OCI-LY7 (cell line): ENCODE measurements at regions not wholly inside any gene's neighbourhood (a gene's known extent, or its start where the extent isn't known, plus 50 kb on each side); places are given as distances from the start of the nearest gene placed in this dataset.

Experiments
- BruUV-seq: library from RNA; stranded (reverse); fragments of 400-500 nt; replicated peaks from 2 replicates; lab custom pipeline; 2021; lab: Mats Ljungman, UMichigan
- CTCF ChIA-PET: fragments of 300-600 bp; sonication (Branson Sonifier 250); formaldehyde crosslinking; loops from one replicate; lab custom pipeline; 2022; ENCODE audit warnings: antibody characterized with exemption; ENCODE audit not compliant: unreplicated experiment; lab: Charles Lee
- POLR2A ChIA-PET: fragments of 300-600 bp; sonication (Branson Sonifier 250); formaldehyde crosslinking; loops from one replicate; lab custom pipeline; 2022; ENCODE audit warnings: antibody characterized with exemption; lab: Charles Lee
- DNase-seq: peaks from one replicate; pipeline ENCODE4 v3.0.0-alpha.2; 2015; ENCODE audit warnings: low spot score
- H2AFZ ChIP-seq: fragments of 200-600 bp; sonication (generic), shearing (Covaris generic); 2 replicates; pipeline ENCODE4 v1.6.1; 2014; ENCODE audit warnings: mild to moderate bottlenecking, antibody characterized with exemption, low read length, moderate library complexity
- H3K27ac ChIP-seq: fragments of 200-600 bp; sonication (generic); 2 replicates; pipeline ENCODE4 v1.5.1; 2014; ENCODE audit warnings: mixed run types, low read depth, mild to moderate bottlenecking, moderate library complexity, low read length, inconsistent platforms; ENCODE audit not compliant: poor library complexity, severe bottlenecking
- H3K36me3 ChIP-seq: fragments of 200-600 bp; sonication (generic); 2 replicates; pipeline ENCODE4 v1.6.1; 2014; ENCODE audit warnings: mild to moderate bottlenecking, antibody characterized with exemption, low read length, moderate library complexity, mixed read lengths; ENCODE audit not compliant: insufficient read depth
- H3K4me1 ChIP-seq: fragments of 200-600 bp; sonication (generic); 2 replicates; pipeline ENCODE4 v1.5.1; 2014; ENCODE audit warnings: mild to moderate bottlenecking, low read length; ENCODE audit not compliant: insufficient read depth, poor library complexity, severe bottlenecking
- H3K4me2 ChIP-seq: fragments of 200-600 bp; sonication (generic); 2 replicates; pipeline ENCODE4 v1.6.1; 2014; ENCODE audit warnings: mild to moderate bottlenecking, low read length
- H3K4me3 ChIP-seq: fragments of 200-600 bp; sonication (generic); 2 replicates; pipeline ENCODE4 v1.5.1; 2014; ENCODE audit warnings: mild to moderate bottlenecking, low read depth, low read length; ENCODE audit not compliant: poor library complexity, severe bottlenecking
- H3K79me2 ChIP-seq: fragments of 200-600 bp; sonication (generic); 2 replicates; pipeline ENCODE4 v1.6.1; 2016; ENCODE audit warnings: low read depth, mild to moderate bottlenecking, low read length, moderate library complexity, mixed read lengths; ENCODE audit not compliant: insufficient read depth
- H3K9me2 ChIP-seq: fragments of 200-600 bp; sonication (generic); 2 replicates; pipeline ENCODE4 v1.6.1; 2016; ENCODE audit warnings: mild to moderate bottlenecking, low read length, mixed read lengths; ENCODE audit not compliant: insufficient read depth
- H3K9me3 ChIP-seq: fragments of 200-600 bp; sonication (generic); 2 replicates; pipeline ENCODE4 v1.6.1; 2014; ENCODE audit warnings: mild to moderate bottlenecking, mixed run types, low read length, mixed read lengths
- H4K20me1 ChIP-seq: fragments of 200-600 bp; sonication (generic); 2 replicates; pipeline ENCODE4 v1.6.1; 2014; ENCODE audit warnings: mild to moderate bottlenecking, antibody characterized with exemption, low read length, moderate library complexity, mixed read lengths; ENCODE audit not compliant: insufficient read depth
- CTCF ChIP-seq: fragments of 200-600 bp; sonication (generic); conservative IDR thresholded peaks from 2 replicates; pipeline ENCODE4 v1.5.1; 2014; ENCODE audit warnings: mild to moderate bottlenecking, antibody characterized with exemption, low read length, moderate library complexity, mixed read lengths
- EZH2phosphoT487 ChIP-seq: fragments of 200-600 bp; sonication (generic); IDR thresholded peaks from 2 replicates; pipeline ENCODE4 v1.6.1; 2018; ENCODE audit warnings: low read depth, borderline replicate concordance, mild to moderate bottlenecking, mixed run types, antibody characterized with exemption, low read length, moderate library complexity, mixed read lengths
- intact Hi-C: fragments of 100-400 bp; cut with micrococcal nuclease; formaldehyde crosslinking; loops from one replicate; pipeline ENCODE4 v1.10.0; 2022; ENCODE audit not compliant: unreplicated experiment

GRCh38 chrX:28278251-28278650, 297.0 kb upstream of the DCAF8L1 start:
- no peak for DNase-seq
- no peak overlapping the region for H3K4me2 ChIP-seq
- H3K27ac ChIP-seq = no peak overlapping the region
- TF ChIP-seq CTCF (no peak), EZH2phosphoT487 (no peak)
- no peaks in the 10 kb centered on the region for H3K79me2 ChIP-seq
- no peaks in the 10 kb centered on the region for H3K4me1 ChIP-seq
- H3K4me3 ChIP-seq = no peak overlapping the region
- no peaks in the 10 kb centered on the region for H3K9me3 ChIP-seq
- H2AFZ ChIP-seq = no peak overlapping the region
- H3K36me3 ChIP-seq = no peaks in the 10 kb centered on the region
- H3K9me2 ChIP-seq = no peaks in the 10 kb centered on the region
- intact Hi-C loops = no loop called here
- ChIA-PET CTCF (no interaction called here), POLR2A (no interaction called here)
- no TSS peak for BruUV-seq
- no peaks in the 10 kb centered on the region for H4K20me1 ChIP-seq

GRCh38 chrX:28273736-28274135, 292.5 kb upstream of the DCAF8L1 start:
- DNase-seq = no peak
- TF ChIP-seq EZH2phosphoT487 (no peak), CTCF (no peak)
- ChIA-PET POLR2A (no interaction called here), CTCF (no interaction called here)
- Histone ChIP-seq H3K4me3 (no peak overlapping the region), H3K4me1 (no peaks in the 10 kb centered on the region), H3K36me3 (no peaks in the 10 kb centered on the region), H4K20me1 (no peaks in the 10 kb centered on the region), H3K27ac (no peak overlapping the region), H2AFZ (no peak overlapping the region), H3K9me2 (no peaks in the 10 kb centered on the region), H3K9me3 (no peaks in the 10 kb centered on the region), H3K79me2 (no peaks in the 10 kb centered on the region), H3K4me2 (no peak overlapping the region)
- intact Hi-C loops = no loop called here
- BruUV-seq = no TSS peak

- no TSS peak for BruUV-seq
- DNase-seq = no peak
- Histone ChIP-seq H2AFZ (no peak overlapping the region), H4K20me1 (no peaks in the 10 kb centered on the region), H3K36me3 (no peaks in the 10 kb centered on the region), H3K4me2 (no peak overlapping the region), H3K79me2 (no peaks in the 10 kb centered on the region), H3K4me3 (no peak overlapping the region), H3K4me1 (no peaks in the 10 kb centered on the region), H3K27ac (no peak overlapping the region), H3K9me3 (no peaks in the 10 kb centered on the region), H3K9me2 (no peaks in the 10 kb centered on the region)
- intact Hi-C loops = no loop called here
- ChIA-PET POLR2A (no interaction called here), CTCF (no interaction called here)
- TF ChIP-seq EZH2phosphoT487 (no peak), CTCF (no peak)
Observed at GRCh38 chrX:28246675-28247074, 265.4 kb upstream of the DCAF8L1 start.
